GM19452 (cell line): ENCODE measurements at regions not wholly inside any gene's neighbourhood (a gene's known extent, or its start where the extent isn't known, plus 50 kb on each side); places are given as distances from the start of the nearest gene placed in this dataset.

Experiments
- ATAC-seq: cut with Tn5 transposase; IDR thresholded peaks from one replicate; pipeline ENCODE4 v1.9.1; 2021; ENCODE audit not compliant: unreplicated experiment

DNA sequence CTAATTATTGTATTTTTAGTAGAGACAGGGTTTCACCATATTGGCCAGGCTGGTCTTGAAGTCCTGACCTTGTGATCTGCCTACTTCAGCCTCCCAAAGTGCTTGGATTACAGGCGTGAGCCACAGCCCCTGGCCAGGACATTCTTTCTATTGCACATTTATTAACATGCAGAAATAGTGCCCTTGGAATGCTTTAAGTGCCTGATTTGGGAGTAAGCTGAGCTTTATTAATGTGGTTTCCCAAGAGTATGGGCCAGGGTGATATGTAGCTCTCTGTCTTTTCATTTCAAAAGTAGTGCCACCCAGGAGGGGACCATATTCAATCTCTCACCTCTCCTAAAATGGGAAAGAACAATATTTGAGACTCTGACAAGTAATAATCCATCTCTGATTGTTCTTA is 970.7 kb downstream of the KCNMA1 start:
- no peak for ATAC-seq

DNA sequence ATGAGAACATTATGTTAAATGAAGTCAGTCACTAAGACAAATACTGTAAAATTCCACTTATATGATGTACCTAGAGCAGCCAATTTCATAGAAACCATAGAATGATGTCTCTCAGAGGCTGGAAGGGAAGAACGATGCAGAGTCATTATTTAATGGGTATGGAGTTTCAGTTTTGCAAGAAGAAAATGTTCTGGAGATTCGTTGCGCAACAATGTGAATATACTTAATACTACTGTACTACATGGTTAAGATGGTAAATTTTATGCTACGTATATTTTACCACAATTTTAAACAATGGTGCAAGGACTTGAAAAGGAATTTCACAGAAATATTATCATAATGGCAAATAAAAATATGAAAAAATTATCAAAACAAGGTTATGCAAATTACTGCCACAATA is 972.6 kb downstream of the KCNMA1 start:
- no peak for ATAC-seq

DNA sequence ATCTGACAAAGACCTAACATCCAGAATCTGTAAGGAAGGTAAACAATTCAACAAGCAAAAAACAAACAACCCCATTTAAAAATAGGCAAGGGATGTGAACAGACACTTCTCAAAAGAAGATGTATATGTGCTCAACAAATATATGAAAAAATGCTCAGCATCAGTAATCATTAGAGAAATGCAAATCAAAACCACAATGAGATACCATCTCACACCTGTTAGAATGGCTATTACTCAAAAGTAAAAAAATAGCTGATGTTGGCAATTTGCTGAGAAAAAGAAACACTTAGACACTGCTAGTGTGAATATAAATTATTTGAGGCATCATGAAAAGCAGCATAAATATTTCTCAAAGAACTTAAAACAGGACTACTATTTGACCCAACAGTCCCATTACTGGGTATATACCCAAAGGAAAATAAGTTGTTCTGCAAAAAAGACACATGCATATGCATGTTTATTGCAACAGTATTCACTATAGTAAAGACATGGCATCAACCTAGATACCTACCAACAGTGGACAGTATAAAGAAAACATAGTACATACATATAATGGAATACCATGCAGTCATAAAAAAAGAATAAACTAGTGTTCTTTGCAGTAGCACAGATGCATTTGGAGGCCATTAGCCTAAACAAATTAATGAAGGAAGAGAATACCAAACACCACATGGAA is 980.1 kb downstream of the KCNMA1 start:
- no peak for ATAC-seq

DNA sequence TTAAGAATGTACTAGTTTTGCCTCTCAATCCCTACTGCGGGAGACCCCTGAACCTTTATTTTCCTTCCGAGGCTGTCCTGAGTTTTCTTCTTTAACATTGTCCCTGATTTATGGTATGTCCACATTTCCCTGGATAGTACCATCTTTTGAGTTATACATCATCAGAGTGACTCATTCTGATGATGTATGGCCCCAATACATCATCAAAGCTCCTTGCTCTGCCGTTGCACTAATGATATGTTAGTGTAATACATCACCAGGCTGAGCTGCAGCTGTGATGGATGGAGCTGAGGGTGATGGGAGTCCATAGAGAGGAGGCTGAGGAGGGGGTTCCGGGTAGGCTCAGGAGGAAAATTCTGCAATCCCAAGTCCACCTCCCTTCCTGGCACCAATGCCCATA is 986.5 kb downstream of the KCNMA1 start:
- no peak for ATAC-seq

DNA sequence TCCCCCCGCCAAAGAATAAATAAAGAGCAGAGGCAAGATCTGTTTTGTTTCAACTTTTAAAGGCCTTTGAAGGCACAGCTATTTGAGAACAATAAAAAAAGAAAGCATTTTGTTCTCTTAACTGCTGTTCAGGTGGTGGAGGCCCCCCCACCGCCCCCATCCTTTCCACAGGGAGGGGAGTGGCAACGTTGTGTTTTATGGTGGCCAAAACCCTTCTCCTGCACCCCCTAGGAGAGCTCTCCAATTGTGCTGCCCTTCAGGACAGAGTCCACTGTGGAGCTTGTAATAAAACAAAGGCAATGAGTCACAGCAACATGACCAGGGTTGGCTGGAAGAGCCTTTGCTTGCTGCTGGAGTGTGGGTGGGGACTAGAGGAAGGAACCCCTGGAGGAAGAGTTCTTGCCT is 987.9 kb downstream of the KCNMA1 start:
- no peak for ATAC-seq

DNA sequence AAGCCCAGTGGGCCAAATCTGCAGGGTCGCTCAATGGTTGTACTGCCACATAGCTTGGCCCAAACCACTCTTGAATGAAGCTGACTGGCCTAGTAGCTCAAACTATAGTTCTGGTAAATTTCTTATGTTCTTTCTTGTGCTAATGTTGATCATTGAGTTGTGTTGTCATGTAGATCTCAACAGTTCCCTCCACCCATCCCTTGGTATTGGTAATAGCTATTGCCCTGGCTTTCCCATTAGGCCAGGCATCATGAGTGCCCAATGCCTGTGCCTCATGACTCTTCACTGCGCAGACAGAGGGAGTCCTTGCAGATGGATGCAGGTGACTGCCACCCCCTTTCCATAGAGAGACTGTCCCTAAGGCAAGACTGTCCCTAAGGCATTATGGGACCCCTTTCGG is 988.4 kb downstream of the KCNMA1 start:
- ATAC-seq, result no peak

DNA sequence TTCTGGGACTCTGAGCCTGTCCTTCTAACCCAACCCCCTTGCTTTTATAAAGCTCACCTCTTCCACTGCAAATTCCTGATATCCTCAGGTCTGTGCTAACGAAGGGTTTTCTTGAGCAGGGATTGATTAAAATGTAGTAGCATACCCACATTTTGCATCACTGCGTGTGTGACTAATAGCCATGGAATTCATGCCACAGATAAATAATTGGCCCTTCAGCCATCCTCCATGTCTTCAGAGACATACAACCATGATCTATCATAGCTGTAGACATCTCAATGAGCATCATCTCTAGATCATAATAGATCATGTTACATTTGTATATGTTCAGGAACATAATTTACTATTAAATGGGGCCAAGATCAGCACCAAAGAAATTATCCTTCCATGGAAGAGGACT is 990.3 kb downstream of the KCNMA1 start:
- ATAC-seq, result no peak

DNA sequence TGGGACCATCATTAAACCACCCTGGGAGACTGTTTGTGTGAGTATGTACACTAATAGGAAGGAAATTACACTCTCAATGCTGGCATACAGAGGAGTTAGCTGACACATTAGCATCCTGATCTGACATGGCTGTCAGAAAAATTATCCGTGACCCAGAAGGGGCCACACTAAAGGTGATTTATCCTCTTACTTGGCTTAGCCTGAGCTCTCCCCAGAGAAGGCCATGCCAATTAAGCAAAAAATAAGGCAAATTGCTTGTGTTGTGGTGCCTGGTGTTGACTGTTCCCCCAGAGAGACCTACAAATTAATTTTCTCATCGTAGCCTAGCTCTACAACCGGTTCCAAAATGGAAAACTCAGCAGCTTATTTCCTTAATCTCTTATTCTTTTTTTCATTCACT is 992.3 kb downstream of the KCNMA1 start:
- no peak for ATAC-seq

DNA sequence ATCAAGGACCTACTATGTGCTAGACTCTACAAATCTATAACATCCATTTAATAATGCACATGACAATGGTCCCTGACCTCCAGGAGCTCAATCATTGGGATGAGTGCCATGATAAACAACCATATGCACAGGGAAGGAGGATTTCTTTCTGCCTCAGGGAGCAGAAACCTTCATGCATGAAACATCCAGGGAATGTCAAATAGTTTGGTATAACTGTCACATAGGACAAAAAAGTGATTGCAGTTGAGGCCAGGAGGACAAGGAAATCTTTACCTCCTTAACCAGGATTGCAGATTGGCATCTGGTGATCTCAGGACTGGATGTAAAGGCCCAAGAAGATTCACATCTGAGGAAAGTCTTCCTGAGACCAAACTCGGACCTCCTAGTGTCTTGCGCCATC is 993.1 kb downstream of the KCNMA1 start:
- ATAC-seq, result no peak

DNA sequence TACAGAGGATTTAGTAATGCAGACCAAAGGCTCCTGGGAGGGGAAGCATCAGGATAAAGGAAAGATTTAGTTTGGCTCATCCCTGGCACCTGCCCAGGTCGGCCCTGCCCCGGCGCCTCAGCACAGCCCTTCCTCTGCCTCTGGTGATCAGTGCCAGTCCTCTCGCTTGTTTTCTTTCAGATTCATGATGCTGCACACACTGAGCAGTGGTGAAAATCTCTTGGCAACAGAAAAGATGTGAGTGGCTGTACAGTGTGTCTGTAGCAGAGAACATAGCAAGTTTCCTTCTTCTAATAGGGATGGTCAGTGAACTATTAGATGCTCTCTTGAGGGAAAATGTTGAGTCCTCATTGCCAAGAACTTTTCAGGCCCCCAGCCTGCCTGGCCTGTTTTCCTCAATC is 994.1 kb downstream of the KCNMA1 start:
- no peak for ATAC-seq

DNA sequence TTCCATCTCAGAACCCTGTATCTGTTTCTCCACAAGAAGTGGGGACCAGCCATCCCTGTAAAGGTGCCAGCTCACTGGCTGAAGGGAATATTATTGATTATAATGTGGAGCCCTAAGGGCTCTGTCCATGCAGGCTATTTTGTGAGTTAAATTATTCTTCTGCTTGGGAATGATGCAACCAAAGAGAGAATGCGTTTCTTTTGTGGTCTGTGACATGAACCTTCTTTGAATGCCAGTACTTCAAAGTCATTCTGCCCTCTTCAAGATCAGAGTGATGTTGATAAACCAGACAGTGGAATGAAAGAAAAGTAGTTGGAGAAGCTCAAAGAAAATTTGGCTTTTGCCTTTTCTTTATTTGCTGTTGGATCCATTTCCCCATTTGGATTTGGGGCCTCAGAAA is 995.2 kb downstream of the KCNMA1 start:
- no peak for ATAC-seq

DNA sequence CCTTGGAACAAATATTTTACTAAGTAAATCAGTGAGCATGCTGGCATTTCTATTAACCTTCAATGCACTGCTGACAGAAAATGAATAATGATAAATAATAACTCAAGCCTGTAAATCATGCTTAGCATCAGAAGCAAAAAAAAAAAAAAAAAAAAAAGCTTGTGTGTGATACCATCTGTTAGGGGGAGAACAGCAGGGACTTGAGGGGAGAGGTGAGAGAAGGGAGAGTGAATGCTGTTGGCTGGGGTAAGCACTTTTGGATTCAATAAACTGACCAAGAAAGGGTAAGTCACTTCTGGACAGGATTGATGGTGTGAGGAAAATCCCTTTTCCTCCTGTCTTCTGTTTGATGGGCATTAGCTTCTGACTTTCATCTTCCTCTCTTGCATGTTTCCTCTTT is 996.4 kb downstream of the KCNMA1 start:
- no peak for ATAC-seq

DNA sequence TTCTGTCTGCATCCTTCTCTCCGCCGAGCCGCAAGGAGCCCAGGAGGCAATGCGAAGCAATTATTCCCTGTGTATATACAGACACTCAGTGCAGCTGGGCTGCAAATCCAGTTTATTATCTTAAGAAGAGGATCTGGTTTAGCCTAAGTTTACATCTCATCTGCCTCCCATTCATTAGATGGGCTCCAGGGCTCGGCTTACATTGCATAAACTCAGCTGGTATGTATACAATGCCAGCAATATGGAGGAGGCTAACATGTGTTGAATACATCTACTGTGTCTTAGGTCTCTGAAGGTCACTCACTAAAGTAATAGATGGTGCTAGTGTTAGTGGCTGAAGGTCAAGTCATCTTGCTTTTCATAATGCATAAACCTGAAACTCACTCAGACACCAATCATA is 996.8 kb downstream of the KCNMA1 start:
- no peak for ATAC-seq

DNA sequence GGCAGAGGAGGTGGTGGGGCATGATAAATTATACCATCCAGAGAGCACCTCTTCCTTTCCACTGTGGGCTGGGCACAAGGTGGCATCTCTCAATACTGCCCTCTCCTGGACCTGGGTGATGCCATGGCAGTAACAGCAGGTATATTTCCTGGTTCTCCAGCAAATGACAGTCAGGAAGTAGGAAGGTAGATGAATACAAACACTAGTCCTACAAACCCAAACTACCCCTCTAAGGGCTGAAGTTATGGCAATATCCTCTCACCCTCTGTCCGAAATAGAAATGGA is 1004.9 kb downstream of the KCNMA1 start:
- no peak for ATAC-seq

DNA sequence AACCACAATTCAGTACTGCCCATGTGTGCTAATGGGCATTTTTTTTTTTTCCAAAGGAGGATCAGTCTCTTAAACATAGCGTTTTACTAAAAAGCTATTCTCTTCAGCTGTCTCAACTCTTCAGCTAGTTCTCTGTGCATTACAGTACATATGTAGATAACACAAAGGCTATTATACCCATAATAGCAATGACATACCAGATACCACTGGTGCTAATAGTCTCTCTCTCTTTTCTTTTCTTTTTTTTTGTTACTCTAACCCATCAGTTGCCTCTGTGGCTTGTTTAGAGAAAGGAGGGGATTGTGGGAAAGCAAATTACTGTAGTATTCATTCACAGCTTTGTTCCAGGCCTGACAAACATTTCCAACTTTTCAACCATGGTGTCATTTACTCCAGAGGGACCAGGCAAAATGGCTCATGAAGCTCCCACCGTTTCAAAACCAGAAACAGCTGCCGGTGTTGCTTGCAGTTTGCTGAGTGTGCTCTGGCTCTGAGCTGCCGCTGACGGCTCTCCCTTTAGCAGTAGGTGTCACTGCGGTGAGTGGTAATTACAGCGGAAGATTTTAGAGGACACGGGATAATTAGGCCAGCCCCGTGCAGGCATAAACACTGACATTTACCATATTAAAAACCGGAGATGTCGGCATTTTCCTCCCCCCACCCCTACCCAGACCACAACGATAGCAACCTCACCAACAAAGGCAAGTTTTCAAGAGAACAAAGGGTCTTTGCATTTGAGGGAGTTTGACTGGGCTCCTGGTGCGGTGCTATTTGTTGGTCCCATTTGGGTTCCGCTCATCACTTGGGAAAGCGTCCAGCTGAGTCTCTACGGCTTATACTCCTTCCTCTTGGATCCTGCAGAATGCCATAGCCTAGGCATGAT is 1005.5 kb downstream of the KCNMA1 start:
- ATAC-seq, result no peak

DNA sequence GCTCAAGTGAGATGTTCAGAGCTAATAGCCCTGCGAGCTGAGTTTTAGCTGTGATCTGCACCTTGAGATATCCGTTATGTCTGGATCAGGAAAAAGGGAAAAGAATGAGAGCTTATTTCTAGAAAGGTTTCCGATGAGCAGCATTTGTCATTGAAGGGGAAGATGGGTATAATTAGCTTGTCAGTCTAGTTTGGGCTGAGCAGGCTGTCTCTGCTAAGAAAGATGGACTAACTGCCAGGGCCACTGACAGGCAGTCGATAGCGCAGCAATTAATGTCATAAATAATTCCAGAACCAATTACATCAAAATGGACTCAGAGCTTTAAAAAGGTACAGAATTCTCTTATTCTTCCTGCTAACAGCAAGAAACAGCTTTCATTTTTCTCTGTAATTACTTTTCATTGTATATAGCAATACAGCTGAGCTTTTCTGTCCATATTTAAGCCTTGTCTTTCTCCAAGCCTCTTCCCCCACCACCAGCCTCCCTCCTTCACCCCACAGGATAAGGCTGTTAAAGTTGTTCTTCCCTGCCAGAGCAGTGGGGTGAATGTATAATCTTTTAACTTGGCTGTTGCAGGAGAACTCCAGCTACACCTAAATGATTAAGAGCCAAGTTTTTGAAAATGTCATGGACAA is 1006.5 kb downstream of the KCNMA1 start:
- ATAC-seq, result no peak

DNA sequence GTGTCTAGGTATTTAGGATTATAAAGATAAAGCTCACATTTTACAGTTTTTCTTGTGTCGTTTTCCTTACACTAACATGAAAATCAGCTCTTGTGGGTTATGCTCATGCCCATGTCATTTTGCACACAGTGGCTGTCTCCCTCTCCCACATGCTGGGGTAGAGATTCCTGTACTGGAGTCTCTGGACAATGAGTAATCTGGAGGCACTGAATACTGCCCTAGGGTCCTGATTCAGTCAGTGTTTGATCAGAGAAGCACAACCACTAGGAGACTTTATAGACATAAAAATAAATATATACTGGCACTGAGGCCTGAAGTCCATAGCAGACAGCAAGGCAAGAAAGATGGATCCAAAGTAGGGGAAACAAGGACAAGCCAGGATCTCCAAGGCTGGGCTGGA is 1008.8 kb downstream of the KCNMA1 start:
- ATAC-seq, result no peak

DNA sequence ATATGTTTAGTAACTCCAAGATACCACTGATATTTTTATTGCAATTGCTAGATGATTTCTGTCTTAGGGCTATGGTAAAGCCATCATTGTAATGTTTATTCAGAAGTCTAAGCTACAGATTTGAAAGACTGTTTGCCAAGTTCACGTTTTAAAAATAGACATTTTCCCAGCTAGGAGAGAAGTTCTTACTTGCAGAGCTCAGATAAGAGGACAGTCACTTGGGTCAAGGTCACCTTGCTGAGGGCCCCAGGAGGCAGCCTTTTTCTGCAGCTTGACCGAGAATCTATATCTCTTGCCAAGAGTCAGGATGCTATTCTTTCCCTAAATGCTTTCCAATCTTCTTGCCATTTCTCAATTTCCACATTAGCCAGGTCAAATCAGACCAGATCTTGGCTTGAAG is 1011.2 kb downstream of the KCNMA1 start:
- no peak for ATAC-seq

DNA sequence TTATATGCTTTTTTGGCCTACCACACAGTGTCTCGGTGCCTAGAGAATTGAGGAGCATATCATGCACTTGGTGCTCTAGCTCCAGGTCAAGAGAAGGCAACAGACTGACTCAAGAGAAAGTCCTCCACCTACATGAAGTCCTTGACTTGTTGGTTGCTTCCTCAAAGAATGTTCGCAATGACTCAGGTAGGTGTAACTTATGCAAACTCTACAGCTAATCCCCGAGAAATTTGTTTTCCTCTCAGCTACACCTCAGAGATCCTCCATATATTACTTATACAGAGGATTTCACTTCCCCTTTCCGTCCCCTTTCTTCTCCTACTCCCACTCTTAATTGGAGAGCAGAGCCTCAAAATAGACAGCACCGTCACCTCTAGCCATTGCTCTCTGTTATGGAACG is 1013.1 kb downstream of the KCNMA1 start:
- peak; percentile 53 for ATAC-seq

DNA sequence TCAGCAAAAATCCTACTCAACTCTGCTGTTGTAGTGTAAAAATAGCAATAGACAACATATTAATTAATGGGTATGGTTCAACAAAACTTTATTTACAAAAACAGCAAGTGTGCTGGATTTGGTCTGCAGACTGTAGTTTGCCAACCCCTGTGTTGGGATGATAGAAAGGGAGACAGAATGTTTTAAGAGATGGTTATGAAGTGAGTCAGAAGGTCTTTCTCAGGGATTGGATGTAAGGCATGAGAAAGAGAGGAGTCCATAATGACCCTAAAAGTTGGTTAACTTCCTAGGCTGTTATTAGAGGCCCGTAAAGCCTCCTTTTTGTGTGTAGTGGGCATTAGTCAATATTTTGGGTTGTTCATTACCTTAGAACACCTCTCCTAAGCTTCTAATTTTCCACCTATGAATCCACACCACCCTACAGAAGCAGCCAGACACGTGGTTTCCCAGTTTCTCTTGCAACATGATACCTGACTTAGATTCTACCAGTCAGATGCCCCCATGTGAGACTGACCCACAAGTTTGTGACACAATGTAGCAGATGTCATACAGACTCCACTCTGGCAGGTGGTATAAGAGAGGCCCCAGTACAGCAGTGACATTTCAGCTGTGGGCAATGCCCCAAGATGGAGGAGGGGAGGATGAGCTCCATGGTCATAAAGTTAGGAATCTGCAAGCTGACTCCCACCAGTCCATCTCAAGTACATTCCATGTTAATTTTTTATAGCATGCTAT is 1015.6 kb downstream of the KCNMA1 start:
- ATAC-seq, result no peak

DNA sequence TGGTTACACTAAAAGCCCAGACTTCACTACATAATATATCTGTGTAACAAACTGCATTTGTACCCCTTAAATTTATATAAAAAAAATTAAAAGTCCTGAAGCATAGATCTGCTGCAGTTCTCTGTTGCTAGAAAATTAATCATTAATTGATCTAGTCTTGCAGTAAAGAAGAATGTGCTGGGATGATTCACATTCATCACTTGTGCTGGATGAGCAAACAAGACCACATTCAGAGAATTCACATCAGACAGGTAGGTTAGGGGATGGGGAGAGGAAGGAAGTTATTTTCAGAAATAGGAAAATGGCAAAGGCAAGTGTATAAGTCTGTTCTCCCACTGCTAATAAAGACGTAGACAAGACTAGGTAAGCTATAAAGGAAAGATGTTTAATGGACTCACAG is 1019.0 kb downstream of the KCNMA1 start:
- ATAC-seq, result no peak

DNA sequence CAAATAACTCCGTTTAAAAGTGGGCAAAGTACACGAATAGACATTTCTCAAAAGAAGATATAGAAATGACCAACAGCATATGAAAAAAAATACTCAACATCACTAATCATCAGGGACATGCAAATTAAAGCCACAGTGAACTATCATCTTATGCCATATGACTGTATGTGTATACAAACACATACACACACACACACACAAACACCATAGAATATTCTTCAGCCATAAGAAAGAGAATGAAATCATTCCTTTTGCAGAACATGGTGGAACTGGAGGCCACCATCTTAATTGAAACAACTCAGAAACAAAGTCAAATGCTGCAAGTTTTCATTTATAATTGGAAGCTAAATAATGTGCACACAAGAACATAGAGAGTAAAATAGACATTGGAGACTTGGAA is 1019.4 kb downstream of the KCNMA1 start:
- ATAC-seq, result no peak
